HEK293T (cell line): ENCODE measurements at regions not wholly inside any gene's neighbourhood (a gene's known extent, or its start where the extent isn't known, plus 50 kb on each side); places are given as distances from the start of the nearest gene placed in this dataset.

Experiments used
- CTCF ChIA-PET: fragments of 350-600 bp; formaldehyde crosslinking; extraction: SDS; loops from one replicate; lab custom pipeline; 2021; ENCODE audit warnings: antibody characterized with exemption, inconsistent platforms; lab: Yijun Ruan, JAX
- POLR2A ChIA-PET: fragments of 350-600 bp; formaldehyde crosslinking; extraction: SDS; loops from one replicate; lab custom pipeline; 2020; ENCODE audit warnings: antibody characterized with exemption, inconsistent platforms; lab: Yijun Ruan, JAX
- DNase-seq: peaks from one replicate; pipeline ENCODE4 v3.0.0; 2012; ENCODE audit warnings: mixed read lengths; ENCODE audit errors: extremely low spot score
- ARNT ChIP-seq: fragments of 450-650 bp; IDR thresholded peaks from 2 replicates; pipeline ENCODE4 v1.6.1; 2017; ENCODE audit warnings: mild to moderate bottlenecking
- BHLHE40 ChIP-seq: fragments of 450-650 bp; IDR thresholded peaks from 2 replicates; pipeline ENCODE4 v1.6.1; 2016; ENCODE audit warnings: mild to moderate bottlenecking, moderate library complexity, borderline replicate concordance
- CTBP1 ChIP-seq: fragments of 450-650 bp; IDR thresholded peaks from 2 replicates; pipeline ENCODE4 v1.6.1; 2016; ENCODE audit warnings: borderline replicate concordance
- ELF4 ChIP-seq: fragments of 450-650 bp; IDR thresholded peaks from 2 replicates; pipeline ENCODE4 v1.6.1; 2017; ENCODE audit warnings: antibody characterized with exemption
- FOXA1 ChIP-seq: fragments of 450-650 bp; IDR thresholded peaks from 2 replicates; pipeline ENCODE4 v1.6.1; 2016; ENCODE audit warnings: mild to moderate bottlenecking
- FOXK2 ChIP-seq: fragments of 450-650 bp; IDR thresholded peaks from 2 replicates; pipeline ENCODE4 v1.6.1; 2016; ENCODE audit warnings: mild to moderate bottlenecking
- FOXM1 ChIP-seq: fragments of 450-650 bp; IDR thresholded peaks from 2 replicates; pipeline ENCODE4 v1.6.1; 2017; ENCODE audit warnings: mild to moderate bottlenecking, borderline replicate concordance
- HDGF ChIP-seq: fragments of 450-650 bp; IDR thresholded peaks from 2 replicates; pipeline ENCODE4 v1.6.1; 2017; ENCODE audit warnings: antibody characterized with exemption, borderline replicate concordance
- L3MBTL2 ChIP-seq: fragments of 450-650 bp; conservative IDR thresholded peaks from 2 replicates; pipeline ENCODE4 v1.6.1; 2016; ENCODE audit warnings: mild to moderate bottlenecking
- LEF1 ChIP-seq: fragments of 450-650 bp; IDR thresholded peaks from 2 replicates; pipeline ENCODE4 v1.6.1; 2017; ENCODE audit warnings: mild to moderate bottlenecking, borderline replicate concordance
- NFRKB ChIP-seq: fragments of 450-650 bp; IDR thresholded peaks from 2 replicates; pipeline ENCODE4 v1.6.1; 2016; ENCODE audit warnings: mild to moderate bottlenecking, moderate library complexity
- PKNOX1 ChIP-seq: fragments of 450-650 bp; IDR thresholded peaks from 2 replicates; pipeline ENCODE4 v1.6.1; 2016
- SP1 ChIP-seq: fragments of 450-650 bp; IDR thresholded peaks from 2 replicates; pipeline ENCODE4 v1.6.1; 2017
- SUZ12 ChIP-seq: fragments of 450-650 bp; IDR thresholded peaks from 2 replicates; pipeline ENCODE4 v1.6.1; 2016; ENCODE audit warnings: mild to moderate bottlenecking
- TARDBP ChIP-seq: fragments of 450-650 bp; IDR thresholded peaks from 2 replicates; pipeline ENCODE4 v1.6.1; 2016
- ZNF384 ChIP-seq: fragments of 450-650 bp; IDR thresholded peaks from 2 replicates; pipeline ENCODE4 v1.6.1; 2016

- DNase-seq = no peak
- ChIA-PET POLR2A (no interaction called here), CTCF (no interaction called here)
- TF ChIP-seq SUZ12 = no peak
- TF ChIP-seq LEF1 = no peak
- TF ChIP-seq PKNOX1 = no peak
- no peak for TF ChIP-seq TARDBP
- TF ChIP-seq HDGF = no peak
- no peak for TF ChIP-seq ELF4
- TF ChIP-seq ARNT = no peak
- no peak for TF ChIP-seq SP1
- no peak for TF ChIP-seq ZNF384
- TF ChIP-seq FOXK2 = no peak
- TF ChIP-seq L3MBTL2 = no peak
- no peak for TF ChIP-seq FOXA1
- TF ChIP-seq CTBP1 = no peak
- no peak for TF ChIP-seq FOXM1
Measured at GRCh38 chr6:105799056-105799455, 287.1 kb upstream of the PRDM1 start.

GRCh38 chr6:105797983-105798453 lies 288.1 kb upstream of the PRDM1 start:
- ChIA-PET CTCF (no interaction called here), POLR2A (no interaction called here)
- no peak for TF ChIP-seq SP1
- TF ChIP-seq ELF4 = no peak
- no peak for TF ChIP-seq SUZ12
- TF ChIP-seq ARNT = no peak
- no peak for DNase-seq

- CTCF ChIA-PET = no interaction called here
- TF ChIP-seq SUZ12 (no peak), FOXM1 (no peak), PKNOX1 (no peak), L3MBTL2 (no peak), FOXA1 (no peak), HDGF (no peak), NFRKB (no peak), BHLHE40 (no peak), CTBP1 (no peak), ELF4 (no peak), TARDBP (no peak), ZNF384 (no peak), SP1 (no peak), FOXK2 (no peak), LEF1 (no peak), ARNT (no peak)
- POLR2A ChIA-PET = no interaction called here
- no peak for DNase-seq
Measured at GRCh38 chr6:105797286-105797979, 288.7 kb upstream of the PRDM1 start.

GRCh38 chr6:105795913-105796517 lies 290.1 kb upstream of the PRDM1 start:
- TF ChIP-seq ZNF384 = no peak
- no peak for TF ChIP-seq FOXK2
- TF ChIP-seq L3MBTL2 = no peak
- TF ChIP-seq ARNT = no peak
- TF ChIP-seq FOXM1 = no peak
- TF ChIP-seq NFRKB = no peak
- TF ChIP-seq LEF1 = no peak
- TF ChIP-seq SUZ12 = no peak
- TF ChIP-seq PKNOX1 = no peak
- no peak for TF ChIP-seq BHLHE40
- ChIA-PET POLR2A (no interaction called here), CTCF (no interaction called here)
- no peak for DNase-seq

- POLR2A ChIA-PET = no interaction called here
- DNase-seq = no peak
- CTCF ChIA-PET = no interaction called here
- TF ChIP-seq ARNT = no peak
- no peak for TF ChIP-seq TARDBP
- TF ChIP-seq FOXA1 = no peak
- no peak for TF ChIP-seq SUZ12
- no peak for TF ChIP-seq FOXM1
- no peak for TF ChIP-seq LEF1
Measured at GRCh38 chr6:105795366-105795765, 290.8 kb upstream of the PRDM1 start.

- POLR2A ChIA-PET = no interaction called here
- no peak for DNase-seq
- CTCF ChIA-PET = no interaction called here
- TF ChIP-seq ELF4 (no peak), LEF1 (no peak), NFRKB (no peak), L3MBTL2 (no peak), FOXM1 (no peak), PKNOX1 (no peak), ZNF384 (no peak), ARNT (no peak), BHLHE40 (no peak), SP1 (no peak), CTBP1 (no peak), TARDBP (no peak)
Measured at GRCh38 chr6:105794870-105795269, 291.3 kb upstream of the PRDM1 start.
